Ishikawa (cell line): ENCODE measurements at regions not wholly inside any gene's neighbourhood (a gene's known extent, or its start where the extent isn't known, plus 50 kb on each side); places are given as distances from the start of the nearest gene placed in this dataset.

Experiments
- CEBPB ChIP-seq: IDR thresholded peaks from 2 replicates; pipeline ENCODE4 v1.6.1; 2012
- CREB1 ChIP-seq: IDR thresholded peaks from 2 replicates; pipeline ENCODE4 v1.6.1; 2012; ENCODE audit warnings: low read depth
- EGR1 ChIP-seq: IDR thresholded peaks from 2 replicates; pipeline ENCODE4 v1.6.1; 2012
- EP300 ChIP-seq: IDR thresholded peaks from 2 replicates; pipeline ENCODE4 v1.6.1; 2012; ENCODE audit warnings: borderline replicate concordance
- FOXM1 ChIP-seq: IDR thresholded peaks from 2 replicates; pipeline ENCODE4 v1.6.1; 2012; ENCODE audit warnings: low read depth, borderline replicate concordance
- MAX ChIP-seq: IDR thresholded peaks from 2 replicates; pipeline ENCODE4 v1.6.1; 2012
- NFIC ChIP-seq: IDR thresholded peaks from 2 replicates; pipeline ENCODE4 v1.6.1; 2012
- RAD21 ChIP-seq: IDR thresholded peaks from 2 replicates; pipeline ENCODE4 v1.6.1; 2012; ENCODE audit warnings: low read depth
- REST ChIP-seq: IDR thresholded peaks from 2 replicates; pipeline ENCODE4 v1.6.1; 2012; ENCODE audit warnings: low read depth, mild to moderate bottlenecking
- TAF1 ChIP-seq: IDR thresholded peaks from 2 replicates; pipeline ENCODE4 v1.6.1; 2012; ENCODE audit warnings: low read depth, mild to moderate bottlenecking
- TCF12 ChIP-seq: IDR thresholded peaks from 2 replicates; pipeline ENCODE4 v1.6.1; 2012; ENCODE audit warnings: low read depth
- TEAD4 ChIP-seq: IDR thresholded peaks from 2 replicates; pipeline ENCODE4 v1.6.1; 2012
- YY1 ChIP-seq: IDR thresholded peaks from 2 replicates; pipeline ENCODE4 v1.6.1; 2012; ENCODE audit warnings: low read depth
- ZBTB7A ChIP-seq: IDR thresholded peaks from 2 replicates; pipeline ENCODE4 v1.6.1; 2012; ENCODE audit warnings: low read depth
- TF ChIP-seq, protein P1 (sequence below): IDR thresholded peaks from 2 replicates; pipeline ENCODE4 v1.6.1; 2012

DNA sequence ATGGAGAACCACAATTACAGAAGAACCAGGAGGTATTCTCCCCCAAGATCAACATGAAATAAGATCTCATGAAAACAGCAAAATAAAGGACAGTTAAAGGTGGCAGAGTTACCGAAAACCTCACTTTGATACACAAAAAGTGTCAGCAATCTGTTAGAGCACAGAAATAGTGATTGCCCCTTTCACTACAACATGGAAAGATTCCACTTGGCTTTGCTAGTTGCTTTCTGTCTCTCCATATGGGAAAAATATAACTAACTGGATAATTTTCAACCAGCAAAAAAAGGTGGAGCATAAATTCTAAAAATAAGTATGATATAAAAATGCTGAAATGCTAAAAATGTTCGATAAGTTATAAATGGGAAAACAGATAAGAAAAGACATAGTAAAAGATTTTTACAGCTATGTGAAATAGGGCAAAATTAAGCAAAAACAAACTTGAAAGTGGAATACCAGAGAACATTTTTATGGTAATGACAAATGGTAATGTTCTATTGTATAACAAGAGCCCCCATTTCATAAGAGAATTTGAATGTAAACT, 90.2 kb downstream of the GPR85 start:
- TF ChIP-seq CREB1 (no peak), RAD21 (no peak), ZBTB7A (no peak), FOXM1 (no peak), NFIC (no peak), EP300 (no peak), CEBPB (no peak), EGR1 (no peak), YY1 (no peak), TEAD4 (no peak), TCF12 (no peak), TAF1 (no peak), MAX (no peak), REST (no peak)
- TF ChIP-seq, protein P1, sequence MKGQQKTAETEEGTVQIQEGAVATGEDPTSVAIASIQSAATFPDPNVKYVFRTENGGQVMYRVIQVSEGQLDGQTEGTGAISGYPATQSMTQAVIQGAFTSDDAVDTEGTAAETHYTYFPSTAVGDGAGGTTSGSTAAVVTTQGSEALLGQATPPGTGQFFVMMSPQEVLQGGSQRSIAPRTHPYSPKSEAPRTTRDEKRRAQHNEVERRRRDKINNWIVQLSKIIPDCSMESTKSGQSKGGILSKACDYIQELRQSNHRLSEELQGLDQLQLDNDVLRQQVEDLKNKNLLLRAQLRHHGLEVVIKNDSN: no peak

DNA sequence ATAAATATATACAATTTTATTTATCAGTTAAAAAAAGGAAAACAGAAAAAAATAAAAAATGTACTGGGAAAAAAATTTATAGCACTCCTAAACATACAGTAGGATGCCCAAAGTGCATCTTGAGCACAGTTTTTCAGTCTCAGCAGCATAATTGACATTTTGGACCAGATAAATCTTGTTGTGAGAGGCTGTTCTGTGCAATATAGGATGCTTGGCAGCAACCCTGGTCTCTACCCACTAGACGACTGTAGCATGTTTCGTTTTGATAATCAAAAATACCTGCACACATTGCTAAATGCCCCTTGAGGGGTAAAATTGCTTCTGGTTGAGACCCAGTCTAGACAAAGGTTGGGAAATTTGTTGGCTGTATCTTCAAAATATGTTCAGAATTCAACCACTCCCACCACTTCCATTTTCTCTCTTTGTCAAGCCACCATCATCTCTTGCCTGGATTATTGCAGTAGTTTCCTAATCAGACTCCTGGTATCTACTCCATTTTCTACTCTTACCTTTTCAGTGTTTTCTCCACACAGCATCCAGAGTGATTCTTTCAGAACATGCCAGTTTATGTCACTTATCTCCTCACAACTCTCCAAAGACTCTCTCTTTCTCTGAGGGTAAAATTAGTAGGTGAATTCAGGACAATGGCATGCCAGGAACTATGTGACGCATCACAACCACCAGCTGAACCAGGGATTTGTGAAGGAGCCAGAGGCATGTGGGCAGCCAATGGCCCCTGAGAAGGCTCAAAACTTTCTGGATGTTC, 91.4 kb downstream of the GPR85 start:
- TF ChIP-seq CEBPB (no peak), REST (no peak), FOXM1 (no peak), ZBTB7A (no peak), TEAD4 (no peak), RAD21 (no peak)

DNA sequence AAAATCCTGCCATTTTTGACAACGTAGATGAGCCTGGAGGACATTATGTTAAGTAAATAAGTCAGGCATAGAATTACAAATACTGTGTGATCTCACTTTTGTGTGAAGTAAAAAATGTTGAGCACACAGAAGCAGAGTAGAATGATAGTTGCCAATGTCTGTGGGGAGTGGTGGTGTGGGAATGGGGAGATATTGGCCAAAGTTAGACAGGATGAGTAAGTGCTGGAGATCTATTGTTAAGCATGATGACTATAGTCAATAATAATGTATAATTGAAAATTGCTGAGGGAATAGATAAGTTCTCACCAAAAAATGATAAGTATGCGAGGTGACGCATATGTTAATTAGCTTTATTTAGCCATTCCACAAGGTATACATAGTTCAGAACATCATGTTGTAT, 92.0 kb downstream of the GPR85 start:
- no peak for TF ChIP-seq EGR1
- TF ChIP-seq CREB1: no peak

GRCh38 chr7:112990624-112991023, 96.0 kb downstream of the GPR85 start:
- TF ChIP-seq REST (no peak), YY1 (no peak), TCF12 (no peak), TEAD4 (no peak), CEBPB (no peak), RAD21 (no peak), EGR1 (no peak), ZBTB7A (no peak), FOXM1 (no peak), TAF1 (no peak), MAX (no peak), NFIC (no peak), EP300 (no peak), CREB1 (no peak)
- TF ChIP-seq, protein P1: no peak

DNA sequence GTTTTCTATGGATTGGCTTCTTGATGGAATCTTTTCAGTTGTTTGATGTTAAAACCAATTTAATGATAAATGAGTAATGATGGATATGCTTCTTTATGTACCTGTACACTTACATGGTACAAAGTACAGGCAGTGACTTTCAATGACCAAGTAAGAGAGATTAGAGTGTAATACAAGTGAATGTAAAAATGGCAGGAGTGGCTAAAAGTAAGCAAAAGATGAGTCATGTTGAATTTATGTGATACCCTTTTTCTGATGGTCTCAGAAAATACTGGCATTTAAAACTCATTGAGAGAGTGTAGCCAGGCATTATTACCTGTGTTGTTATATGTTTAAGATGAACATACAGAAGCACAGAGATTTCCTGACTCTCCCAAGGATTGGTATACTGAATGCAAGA, 97.1 kb downstream of the GPR85 start:
- TF ChIP-seq EP300 (no peak), YY1 (no peak), TAF1 (no peak), MAX (no peak), FOXM1 (no peak), RAD21 (no peak), TCF12 (no peak), CREB1 (no peak), EGR1 (no peak), ZBTB7A (no peak), REST (no peak), CEBPB (no peak), NFIC (no peak), TEAD4 (no peak)
- TF ChIP-seq, protein P1: no peak
